Right hindlimb (tissue), 1 donor: ENCODE measurements at regions not wholly inside any gene's neighbourhood (a gene's known extent, or its start where the extent isn't known, plus 50 kb on each side); places are given as distances from the start of the nearest gene placed in this dataset.
A peak's percentile ranks its signal among the peaks of the same experiment; 100 is the strongest.

Experiments
- DNase-seq: peaks from one replicate; pipeline ENCODE4 v3.0.0-alpha.2; 2018

GRCh38 chr12:92488735-92489134, 214.1 kb upstream of the PLEKHG7 start:
- no peak for DNase-seq

DNA sequence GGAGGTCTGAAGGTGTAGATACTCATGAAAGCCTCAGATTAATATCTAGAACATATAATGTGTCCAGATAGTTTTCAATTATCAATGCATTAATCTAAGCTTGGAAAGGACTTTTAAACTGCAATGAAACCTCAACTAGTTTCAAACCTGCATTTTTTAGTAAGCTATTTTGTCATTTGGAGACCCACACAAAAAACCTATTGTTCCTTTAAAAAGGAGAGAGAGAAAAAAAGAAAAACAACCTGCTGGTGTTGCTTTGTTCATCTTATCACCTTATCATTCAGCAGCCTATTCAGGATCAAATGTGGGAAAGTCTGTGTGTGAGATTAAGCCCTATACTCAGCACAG, 215.7 kb upstream of the PLEKHG7 start:
- no peak for DNase-seq

GRCh38 chr12:92486443-92487137, 216.2 kb upstream of the PLEKHG7 start:
- no peak for DNase-seq

DNA sequence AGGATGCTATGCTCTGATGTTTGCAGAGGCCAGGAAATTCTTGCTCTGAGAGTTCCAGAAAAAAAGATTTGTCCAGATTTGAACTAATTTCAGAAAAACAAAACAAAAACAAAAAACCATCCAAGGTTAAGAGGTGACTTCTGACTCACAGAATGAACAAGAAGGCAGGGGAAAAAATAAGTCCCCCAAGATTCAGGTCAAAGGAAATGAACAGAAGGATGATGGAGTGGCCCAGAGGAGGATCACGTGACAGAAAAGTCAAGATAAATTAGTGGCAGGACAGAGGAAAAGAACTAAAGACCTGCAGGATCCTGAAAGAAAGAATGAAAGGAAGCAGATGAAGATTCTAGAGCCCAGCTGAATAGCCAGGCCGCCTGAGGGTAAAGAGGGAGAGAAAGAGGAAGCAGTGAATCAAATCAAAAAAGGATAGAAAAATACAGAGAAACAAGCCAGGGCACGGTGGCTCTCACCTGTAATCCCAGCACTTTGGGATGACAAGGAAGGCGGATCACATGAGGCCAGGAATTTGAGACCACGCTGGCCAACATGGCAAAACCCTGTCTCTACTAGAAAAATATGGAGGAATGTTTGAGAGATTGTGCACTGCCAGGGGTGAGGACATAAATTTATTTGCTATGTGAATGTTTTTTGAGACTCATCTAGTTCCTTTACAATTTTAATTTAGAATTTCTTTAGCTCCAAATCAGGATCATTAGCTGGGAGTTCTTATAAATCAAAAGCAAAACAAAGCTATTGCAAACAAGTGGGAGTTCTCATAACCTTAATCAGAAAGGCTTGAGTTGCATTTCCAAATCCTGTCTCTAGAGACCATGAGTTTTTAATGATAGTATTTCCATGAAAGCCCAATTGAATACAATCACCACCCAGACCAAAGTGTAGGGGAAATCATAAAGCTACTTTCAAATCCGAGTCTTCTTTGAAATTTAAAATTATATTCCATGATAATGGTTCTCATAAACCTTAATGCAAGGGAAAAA, 217.1 kb upstream of the PLEKHG7 start:
- DNase-seq: no peak

DNA sequence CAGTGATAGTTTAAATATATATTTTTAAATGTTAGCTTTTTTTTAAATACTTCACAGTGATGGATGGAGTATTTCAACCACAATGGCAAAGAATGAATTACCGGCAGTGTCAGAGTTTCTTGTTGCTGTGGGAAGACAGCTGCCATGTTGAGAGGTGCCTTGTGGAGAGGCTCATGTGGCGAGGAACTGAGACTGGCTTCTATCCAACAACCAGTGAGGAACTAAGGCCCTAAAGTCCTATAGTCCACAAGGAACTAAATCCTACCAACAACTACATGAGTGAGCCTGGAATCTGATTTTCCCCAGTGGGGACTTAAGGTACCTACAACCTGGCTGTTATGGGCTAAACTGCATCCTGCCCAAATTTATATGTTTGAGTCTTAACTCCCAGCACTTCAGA, 220.2 kb upstream of the PLEKHG7 start:
- DNase-seq: no peak

GRCh38 chr12:92481066-92481465, 221.7 kb upstream of the PLEKHG7 start:
- DNase-seq: no peak

DNA sequence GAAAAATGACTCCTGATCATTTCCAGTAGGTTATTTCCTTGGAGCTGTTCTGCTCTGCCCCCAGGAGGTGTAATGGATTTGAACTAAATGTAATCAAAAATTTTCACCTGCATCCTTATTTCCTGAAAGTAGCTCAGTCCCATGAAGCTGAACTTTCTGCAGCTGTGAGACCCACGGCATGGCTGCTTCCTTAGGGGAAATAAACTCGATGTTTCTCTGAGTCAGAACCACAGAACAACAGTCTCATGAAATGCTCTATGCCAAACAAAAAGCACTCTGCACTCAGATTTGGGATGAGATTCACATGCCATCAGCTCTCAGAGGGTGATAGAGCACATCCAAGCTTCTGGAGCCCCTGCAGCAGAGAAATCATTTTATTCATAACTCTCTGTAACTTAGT, 224.1 kb upstream of the PLEKHG7 start:
- DNase-seq: no peak

- DNase-seq: no peak
Measured at GRCh38 chr12:92476844-92477243, 225.9 kb upstream of the PLEKHG7 start.

GRCh38 chr12:92473564-92473963, 229.2 kb upstream of the PLEKHG7 start:
- no peak for DNase-seq

GRCh38 chr12:92472201-92472600, 230.6 kb upstream of the PLEKHG7 start:
- no peak for DNase-seq

DNA sequence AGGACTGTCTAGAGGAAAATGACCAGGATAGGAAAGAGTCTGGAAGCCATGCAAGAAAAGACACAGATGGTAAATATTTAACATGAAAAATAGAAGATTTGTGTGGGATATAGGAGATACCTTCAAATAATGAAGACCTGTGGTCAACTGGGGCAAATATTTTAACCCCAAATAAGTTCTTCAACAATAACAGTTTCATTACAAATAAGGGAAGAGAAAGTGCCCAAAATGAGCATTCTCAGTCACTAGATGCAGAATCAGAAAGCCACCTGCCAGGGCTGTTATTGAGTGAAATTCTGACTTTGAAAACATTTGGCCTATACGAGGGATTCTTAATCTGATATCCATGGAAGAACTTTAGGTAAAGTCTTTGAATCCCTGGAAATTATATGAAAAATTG, 231.2 kb upstream of the PLEKHG7 start:
- no peak for DNase-seq

GRCh38 chr12:92470608-92471021, 232.2 kb upstream of the PLEKHG7 start:
- no peak for DNase-seq

GRCh38 chr12:92469837-92470236, 233.0 kb upstream of the PLEKHG7 start:
- DNase-seq: peak; percentile 85

- no peak for DNase-seq
Measured at GRCh38 chr12:92468358-92469020, 234.3 kb upstream of the PLEKHG7 start.

DNA sequence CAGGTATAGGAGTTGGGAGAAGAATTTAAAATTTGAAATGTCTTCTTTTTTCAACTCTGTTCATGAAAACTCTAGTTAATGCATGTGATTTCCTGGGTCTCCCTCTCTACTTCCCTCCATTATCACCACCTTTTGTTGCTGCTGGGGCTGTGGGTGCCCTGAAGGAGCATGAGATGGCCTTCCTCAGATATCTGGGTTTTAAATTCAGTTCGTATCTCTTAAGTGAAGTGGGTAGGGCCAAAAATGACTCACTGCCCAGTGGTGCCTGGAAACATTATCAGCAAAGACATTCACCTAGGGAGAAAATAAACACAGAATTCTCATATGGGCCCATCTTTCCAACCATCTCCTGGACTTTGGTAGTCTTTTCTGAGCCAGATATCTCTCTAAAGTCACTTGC, 234.9 kb upstream of the PLEKHG7 start:
- no peak for DNase-seq

GRCh38 chr12:92466391-92467305, 236.1 kb upstream of the PLEKHG7 start:
- DNase-seq: peak; percentile 83

DNA sequence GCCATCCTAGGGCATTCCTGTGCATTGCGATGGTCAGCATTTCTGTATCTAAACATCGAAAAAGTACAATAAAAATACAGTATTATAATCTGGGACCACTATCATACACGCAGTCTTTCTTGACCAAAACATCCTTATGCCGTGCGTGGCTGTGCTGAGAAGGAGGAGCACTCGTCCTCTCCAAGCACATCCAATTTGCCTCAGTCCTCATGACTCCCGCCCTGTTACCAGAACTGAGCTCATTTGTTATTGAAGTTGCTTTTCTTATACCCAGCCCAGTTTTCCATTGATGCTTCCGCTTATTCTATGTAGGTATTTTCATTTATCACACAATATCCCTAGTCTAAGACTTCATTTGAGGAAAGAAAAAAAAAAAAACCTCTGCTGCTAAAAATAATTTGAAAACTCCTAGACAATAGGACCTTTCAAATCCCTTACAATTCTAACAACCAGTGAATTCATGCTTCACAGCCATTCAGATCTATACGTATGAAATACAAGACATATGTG, 236.9 kb upstream of the PLEKHG7 start:
- no peak for DNase-seq

GRCh38 chr12:92464911-92465310, 237.9 kb upstream of the PLEKHG7 start:
- DNase-seq: no peak

- DNase-seq: no peak
Measured at GRCh38 chr12:92463171-92463570, 239.6 kb upstream of the PLEKHG7 start.

- DNase-seq: no peak
Measured at GRCh38 chr12:92462527-92462926, 240.3 kb upstream of the PLEKHG7 start.

DNA sequence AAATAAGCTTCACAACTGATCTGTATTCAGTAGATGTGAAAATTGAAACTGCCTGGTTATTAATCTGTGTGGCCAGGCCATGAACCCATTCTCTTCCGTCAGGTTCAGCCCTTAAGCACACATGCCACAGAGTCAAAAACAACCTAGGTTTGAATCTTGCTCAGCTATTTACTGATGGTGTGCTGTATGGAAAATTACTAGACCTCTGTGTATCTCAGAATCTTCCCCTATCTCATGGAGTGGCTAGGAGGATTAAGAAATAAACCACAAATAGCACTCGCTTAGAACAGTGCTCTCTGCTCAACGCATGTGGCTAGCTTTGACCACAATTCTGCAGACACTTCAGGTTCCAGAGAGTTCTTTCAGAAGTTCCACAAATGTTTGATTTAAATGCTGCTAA, 240.7 kb upstream of the PLEKHG7 start:
- no peak for DNase-seq

- DNase-seq: no peak
Measured at GRCh38 chr12:92459850-92460249, 242.9 kb upstream of the PLEKHG7 start.
